Muscle layer of duodenum (tissue), 2 donors: ENCODE measurements at regions not wholly inside any gene's neighbourhood (a gene's known extent, or its start where the extent isn't known, plus 50 kb on each side); places are given as distances from the start of the nearest gene placed in this dataset.

Experiments used
- H3K27ac ChIP-seq: one replicate; pipeline ENCODE4 v1.7.0; 2013; ENCODE audit warnings: mild to moderate bottlenecking, low read length
- H3K27me3 ChIP-seq: one replicate; pipeline ENCODE4 v1.7.0; 2013; ENCODE audit warnings: low read depth, mild to moderate bottlenecking, control low read depth, low read length
- H3K36me3 ChIP-seq, 2 donors: one replicate each; pipeline ENCODE4 v1.7.0; 2013; ENCODE audit warnings: low read length in 2 of 2, control low read depth in 1 of 2, mild to moderate bottlenecking in 1 of 2; ENCODE audit not compliant: insufficient read depth in 2 of 2, control insufficient read depth in 1 of 2
- H3K4me1 ChIP-seq, 2 donors: one replicate each; pipeline ENCODE4 v1.7.0; 2013; ENCODE audit warnings: low read length in 2 of 2, mild to moderate bottlenecking in 2 of 2, control low read depth in 1 of 2, moderate library complexity in 1 of 2; ENCODE audit not compliant: insufficient read depth in 2 of 2, control insufficient read depth in 1 of 2
- H3K4me3 ChIP-seq, 2 donors: one replicate each; pipeline ENCODE4 v1.7.0; 2013; ENCODE audit warnings: low read length in 2 of 2, low read depth in 1 of 2, mild to moderate bottlenecking in 1 of 2
- H3K9me3 ChIP-seq, 2 donors: one replicate each; pipeline ENCODE4 v1.7.0; 2013; ENCODE audit warnings: low read length in 2 of 2, control low read depth in 1 of 2, mild to moderate bottlenecking in 1 of 2; ENCODE audit not compliant: control insufficient read depth in 1 of 2
- donor health status: healthy.

DNA sequence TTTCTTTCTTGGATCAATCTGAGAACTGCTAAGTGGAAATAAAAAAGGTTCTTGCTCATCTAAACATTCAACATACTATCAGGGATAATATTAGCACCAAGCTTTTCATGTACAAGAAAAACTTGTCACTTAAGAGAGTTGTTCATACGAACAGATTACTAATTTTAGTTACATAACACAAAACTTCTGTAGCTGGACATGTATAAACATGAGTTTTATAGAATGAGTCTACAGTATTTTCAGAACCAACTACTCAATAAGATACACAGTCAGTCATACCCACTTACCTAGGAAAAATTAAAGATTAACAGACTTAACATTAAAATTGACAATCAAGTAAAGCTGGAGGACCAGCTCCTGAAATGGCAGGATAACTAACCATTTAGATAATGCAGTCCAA lies 540.1 kb upstream of the FAM241A start:
- Histone ChIP-seq H3K27ac (no peak overlapping the region), H3K4me3 (no peak overlapping the region), H3K9me3 (no peaks in the 10 kb centered on the region), H3K4me1 (no peaks in the 10 kb centered on the region), H3K27me3 (no peaks in the 10 kb centered on the region), H3K36me3 (no peaks in the 10 kb centered on the region)

DNA sequence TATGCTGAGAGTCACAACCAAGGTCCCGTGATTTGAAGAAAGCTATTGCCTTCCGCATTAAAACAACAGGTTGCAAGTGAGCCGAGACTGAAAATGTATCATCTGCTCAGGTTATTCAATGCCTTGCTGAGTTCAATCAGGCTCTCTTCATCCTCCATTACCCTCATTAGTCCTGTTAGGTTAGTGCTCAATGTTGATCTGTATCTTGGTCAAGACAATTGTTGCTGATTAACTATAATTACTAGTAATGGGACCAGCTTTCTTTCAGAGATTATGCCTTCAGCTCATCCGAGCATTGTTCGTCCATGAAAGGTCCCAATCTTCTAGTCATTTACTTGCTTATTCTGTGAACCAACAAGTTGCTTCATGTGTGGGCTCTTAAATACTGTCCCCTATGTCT lies 534.6 kb upstream of the FAM241A start:
- Histone ChIP-seq H3K27ac (no peak overlapping the region), H3K27me3 (no peaks in the 10 kb centered on the region)

DNA sequence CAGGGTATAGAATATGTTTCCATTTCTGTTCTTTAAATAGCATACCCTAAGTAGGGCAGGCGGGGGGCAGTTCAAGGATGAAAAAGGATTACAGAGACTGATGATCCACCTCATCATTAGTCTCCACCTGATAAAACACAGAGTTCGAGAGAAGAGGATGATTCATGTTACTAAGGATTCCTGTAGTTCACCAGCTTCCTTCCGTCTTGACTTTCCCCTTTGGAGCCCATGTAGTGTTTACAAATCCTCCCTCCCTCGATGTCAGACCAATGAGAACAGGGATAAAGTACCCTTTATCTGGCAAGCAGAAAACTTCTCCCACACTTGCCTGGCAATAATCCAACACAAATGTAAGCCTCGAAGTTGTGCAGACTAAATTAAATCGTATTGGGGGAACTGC lies 526.3 kb upstream of the FAM241A start:
- Histone ChIP-seq H3K4me1 (no peaks in the 10 kb centered on the region), H3K27me3 (no peaks in the 10 kb centered on the region), H3K36me3 (no peaks in the 10 kb centered on the region), H3K4me3 (no peak overlapping the region), H3K9me3 (no peaks in the 10 kb centered on the region), H3K27ac (no peak overlapping the region)

More for the DNA sequence above, 534.6 kb upstream of the FAM241A start:
- Histone ChIP-seq H3K4me1 (no peaks in the 10 kb centered on the region), H3K4me3 (no peak overlapping the region), H3K36me3 (no peaks in the 10 kb centered on the region), H3K9me3 (no peaks in the 10 kb centered on the region)

DNA sequence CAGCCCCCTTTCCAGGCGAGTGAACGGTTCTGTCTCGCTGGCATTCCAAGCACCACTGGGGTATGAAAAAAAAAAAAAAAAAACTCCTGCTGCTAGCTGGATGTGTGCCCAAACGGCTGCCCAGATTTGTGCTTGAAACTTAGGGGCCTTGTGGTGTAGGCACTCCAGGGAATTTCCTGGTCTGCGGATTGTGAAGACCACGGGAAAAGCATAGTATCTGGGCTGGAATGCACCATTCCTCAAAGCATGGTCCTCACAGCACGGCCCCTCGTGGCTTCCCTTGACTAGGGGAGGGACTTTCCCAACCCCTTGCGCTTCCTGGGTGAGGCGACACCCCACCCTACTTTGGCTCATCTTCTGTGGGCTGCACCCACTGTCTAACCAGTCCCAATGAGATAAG lies 516.8 kb upstream of the FAM241A start:
- Histone ChIP-seq H3K27ac (no peak overlapping the region), H3K4me1 (no peaks in the 10 kb centered on the region), H3K27me3 (no peaks in the 10 kb centered on the region), H3K36me3 (no peaks in the 10 kb centered on the region), H3K9me3 (no peaks in the 10 kb centered on the region), H3K4me3 (no peak overlapping the region)

DNA sequence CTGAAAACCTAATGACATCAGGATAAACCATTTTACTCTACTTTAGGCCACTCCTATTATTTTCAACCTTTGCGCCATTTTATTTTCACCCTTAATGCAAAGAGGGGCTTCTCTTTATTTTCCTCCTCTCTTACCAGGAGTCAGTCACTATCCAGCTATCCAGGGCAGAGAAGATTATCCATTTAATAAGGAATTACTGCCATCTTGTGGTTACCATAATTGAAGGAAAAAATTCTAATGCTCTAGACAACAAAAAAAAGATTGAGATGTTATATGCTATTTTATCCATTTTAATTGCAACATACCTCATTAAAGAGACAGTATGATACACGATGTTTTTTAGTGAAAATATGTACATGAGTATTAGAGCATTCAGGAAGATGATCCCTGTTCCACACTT lies 514.5 kb upstream of the FAM241A start:
- Histone ChIP-seq H3K9me3 (no peaks in the 10 kb centered on the region), H3K4me1 (no peaks in the 10 kb centered on the region), H3K4me3 (no peak overlapping the region), H3K36me3 (no peaks in the 10 kb centered on the region), H3K27me3 (no peaks in the 10 kb centered on the region), H3K27ac (no peak overlapping the region)

DNA sequence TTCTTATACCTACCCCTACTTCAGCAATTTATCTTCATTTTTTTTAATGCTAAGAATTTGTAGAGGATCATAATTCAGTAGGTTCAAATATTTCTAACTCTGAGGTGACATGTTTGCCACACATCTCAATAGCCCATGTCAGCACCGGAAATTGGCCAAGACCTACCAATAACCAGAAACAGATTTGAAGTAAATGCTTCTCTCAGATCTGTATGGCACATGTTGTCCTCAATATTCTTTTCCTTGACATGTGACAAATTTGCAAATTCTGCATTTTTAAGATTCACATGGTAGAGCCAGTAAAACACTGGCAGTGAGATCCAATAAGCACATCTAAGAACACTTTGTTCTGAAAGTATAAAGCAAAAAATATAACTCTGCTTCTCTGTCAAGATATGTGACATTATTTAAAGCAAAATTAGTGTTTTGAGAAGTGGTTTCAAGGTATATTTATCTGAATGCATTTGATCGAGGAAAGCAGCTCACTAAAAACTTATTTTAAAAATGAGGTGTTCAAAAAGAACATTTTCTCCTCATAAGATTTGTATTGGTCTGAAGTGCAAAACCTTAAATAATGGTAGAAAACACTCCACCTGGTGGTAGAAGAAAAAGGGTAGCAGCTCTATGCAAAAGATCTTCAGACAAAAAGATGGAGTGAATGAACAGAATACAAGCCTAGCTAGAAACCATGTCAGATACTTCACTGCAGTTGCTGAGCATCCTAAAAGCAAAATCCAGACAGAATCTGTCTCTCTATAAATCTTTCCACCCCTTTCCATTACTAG lies 513.8 kb upstream of the FAM241A start:
- Histone ChIP-seq H3K4me1 (no peaks in the 10 kb centered on the region), H3K4me3 (no peak overlapping the region), H3K9me3 (no peaks in the 10 kb centered on the region), H3K27me3 (no peaks in the 10 kb centered on the region), H3K36me3 (no peaks in the 10 kb centered on the region), H3K27ac (no peak overlapping the region)

DNA sequence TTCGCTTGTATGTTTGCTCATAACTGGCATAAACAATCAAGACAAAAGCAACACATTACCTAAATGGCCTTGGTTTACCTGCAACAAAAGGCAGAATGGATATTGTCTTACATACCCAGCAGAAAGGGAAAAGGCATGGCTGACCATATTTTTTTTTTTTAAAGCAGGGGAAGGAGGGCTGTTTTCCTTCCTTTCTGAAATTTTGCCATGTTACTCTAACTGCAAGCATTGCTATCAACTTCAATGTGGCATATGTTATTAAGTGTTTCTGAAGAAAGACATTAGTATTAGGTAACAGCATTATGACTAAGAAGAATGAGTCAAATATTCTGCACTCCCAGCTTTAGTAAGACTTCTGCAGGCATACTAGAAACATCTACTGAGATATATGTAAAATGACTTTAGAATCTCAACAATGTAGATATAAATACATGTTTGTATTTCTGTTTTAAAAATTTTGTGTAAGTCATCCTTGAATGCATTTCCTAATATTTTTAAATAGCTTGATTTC lies 512.6 kb upstream of the FAM241A start:
- no peaks in the 10 kb centered on the region for H3K4me1 ChIP-seq
- no peak overlapping the region for H3K27ac ChIP-seq
- no peaks in the 10 kb centered on the region for H3K27me3 ChIP-seq
- H3K4me3 ChIP-seq: no peak overlapping the region
- no peaks in the 10 kb centered on the region for H3K9me3 ChIP-seq
- no peaks in the 10 kb centered on the region for H3K36me3 ChIP-seq

DNA sequence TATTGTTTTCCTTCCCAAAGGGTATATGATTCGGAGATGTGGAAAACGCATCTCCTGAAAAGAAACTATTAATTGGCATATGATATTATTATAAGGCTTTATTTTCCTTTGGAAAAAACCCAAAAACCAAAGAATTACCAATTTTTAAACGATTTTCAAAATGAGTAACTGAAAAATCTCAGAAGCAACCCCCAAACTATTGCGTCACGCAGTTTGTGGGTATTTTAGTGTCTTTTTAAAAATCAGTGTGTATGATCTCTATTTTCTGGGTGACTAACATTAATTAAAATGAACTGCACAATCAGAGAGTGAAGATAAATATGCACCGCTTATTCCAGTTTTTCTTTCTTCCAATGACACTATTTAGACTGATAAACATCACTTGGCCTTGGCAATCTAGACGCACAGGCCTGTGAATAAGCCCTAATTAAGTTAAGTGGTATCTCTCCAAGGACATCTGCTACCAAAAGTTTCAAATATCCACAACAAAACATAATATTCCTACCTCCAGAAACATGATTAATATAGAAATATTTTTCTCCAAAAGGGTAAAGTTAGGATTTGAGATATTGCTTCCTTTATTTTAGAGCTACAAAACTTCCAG lies 511.5 kb upstream of the FAM241A start:
- Histone ChIP-seq H3K9me3 (no peaks in the 10 kb centered on the region), H3K27ac (no peak overlapping the region), H3K36me3 (no peaks in the 10 kb centered on the region), H3K4me1 (no peaks in the 10 kb centered on the region), H3K27me3 (no peaks in the 10 kb centered on the region), H3K4me3 (no peak overlapping the region)

DNA sequence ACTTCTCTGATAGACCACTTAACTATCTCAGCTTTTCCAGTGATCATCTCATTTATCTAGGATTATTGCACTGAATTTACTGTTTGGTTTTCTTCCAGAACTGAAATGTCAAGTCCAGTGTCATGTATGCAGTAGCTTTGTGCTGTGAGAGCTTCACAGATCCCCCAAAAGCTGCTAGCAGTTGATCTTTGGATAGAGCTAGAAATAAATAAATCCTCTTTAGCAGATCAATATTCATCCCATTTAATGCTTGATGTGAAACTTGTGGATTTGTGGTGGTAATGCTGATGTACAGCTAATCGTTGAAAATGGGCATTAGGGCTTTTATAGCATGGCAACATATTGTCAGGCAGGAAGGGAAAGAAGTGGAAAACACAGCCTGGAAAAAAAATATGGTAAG lies 509.6 kb upstream of the FAM241A start:
- no peaks in the 10 kb centered on the region for H3K4me1 ChIP-seq
- H3K27me3 ChIP-seq: no peaks in the 10 kb centered on the region
- no peak overlapping the region for H3K27ac ChIP-seq
- no peaks in the 10 kb centered on the region for H3K9me3 ChIP-seq
- no peak overlapping the region for H3K4me3 ChIP-seq
- no peaks in the 10 kb centered on the region for H3K36me3 ChIP-seq

DNA sequence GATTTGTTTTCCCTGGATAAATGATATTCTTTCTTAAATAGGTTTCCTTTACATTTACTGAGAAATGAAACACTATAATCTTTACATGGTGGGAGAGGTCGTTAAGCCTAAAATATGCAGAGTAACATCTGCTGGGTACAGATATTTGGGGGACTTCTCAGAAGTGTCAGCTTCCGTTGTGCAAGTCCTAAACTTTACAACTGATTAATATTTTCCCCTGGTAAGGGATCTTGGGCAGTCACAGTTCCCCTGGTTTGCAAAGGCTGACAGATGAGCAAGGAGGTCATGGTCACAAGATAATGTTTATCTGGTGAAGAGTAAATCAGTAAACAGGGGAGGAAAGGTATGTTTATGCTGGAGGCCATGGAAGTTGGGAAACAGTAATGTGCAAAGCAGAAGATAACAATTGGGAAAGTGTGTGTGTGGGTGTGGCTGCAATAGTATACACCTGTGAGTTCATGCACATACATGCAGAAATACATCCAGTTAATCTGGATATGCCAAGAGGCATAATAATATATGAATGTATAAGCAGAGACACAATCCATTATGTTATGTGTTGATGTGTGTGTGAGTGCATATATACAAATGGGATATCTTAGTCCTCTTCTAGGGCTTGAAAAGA lies 508.2 kb upstream of the FAM241A start:
- Histone ChIP-seq H3K27ac (no peak overlapping the region), H3K4me3 (no peak overlapping the region), H3K4me1 (no peaks in the 10 kb centered on the region), H3K9me3 (no peaks in the 10 kb centered on the region), H3K36me3 (no peaks in the 10 kb centered on the region), H3K27me3 (no peaks in the 10 kb centered on the region)

DNA sequence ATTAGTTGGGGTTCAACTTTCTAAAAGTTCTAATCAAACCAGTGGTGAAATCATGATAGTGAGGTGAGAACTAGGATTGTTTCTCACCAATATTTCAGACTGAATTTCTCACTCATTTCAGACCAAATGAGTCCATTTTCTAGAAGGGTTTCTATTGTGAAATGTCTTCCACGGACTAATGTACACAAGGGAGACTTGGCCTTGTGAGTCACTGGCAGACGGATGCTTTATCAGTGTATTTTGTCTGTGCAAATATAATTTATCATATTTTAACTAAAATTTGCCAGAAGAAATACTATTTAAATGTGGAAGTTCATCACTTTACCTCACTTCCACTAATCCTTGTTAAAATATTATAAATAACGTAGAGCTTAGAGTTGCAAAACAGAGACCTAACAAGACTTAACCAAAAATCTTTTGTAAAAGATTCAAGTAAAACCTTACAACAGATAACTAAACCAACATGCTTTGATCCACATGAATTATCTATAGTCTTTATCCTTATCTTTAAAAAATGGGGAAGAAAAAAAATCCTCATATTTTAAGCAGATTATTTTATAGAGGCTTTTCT lies 506.0 kb upstream of the FAM241A start:
- no peaks in the 10 kb centered on the region for H3K36me3 ChIP-seq
- H3K27ac ChIP-seq: no peak overlapping the region
- no peaks in the 10 kb centered on the region for H3K4me1 ChIP-seq

More for the DNA sequence above, 506.0 kb upstream of the FAM241A start:
- Histone ChIP-seq H3K27me3 (no peaks in the 10 kb centered on the region), H3K4me3 (no peak overlapping the region), H3K9me3 (no peaks in the 10 kb centered on the region)
